HepG2 (cell line): ENCODE measurements at regions not wholly inside any gene's neighbourhood (a gene's known extent, or its start where the extent isn't known, plus 50 kb on each side); places are given as distances from the start of the nearest gene placed in this dataset.

ENCODE experiments used
- ATAC-seq: fragments of 200-7000 bp; cut with Tn5 transposase; 3 replicates; pipeline ENCODE4 v1.9.1; 2020; ENCODE audit warnings: mild to moderate bottlenecking, moderate library complexity
- BruUV-seq: library from RNA; stranded (reverse); fragments of 400-500 nt; replicated peaks from 2 replicates; lab custom pipeline; 2021; lab: Mats Ljungman, UMichigan
- CTCF ChIA-PET: fragments of 300-600 bp; formaldehyde crosslinking; extraction: SDS; loops from one replicate; lab custom pipeline; 2021; ENCODE audit warnings: low total read pairs, inconsistent platforms, low intra/inter-chr PET ratio; lab: Yijun Ruan, JAX
- POLR2A ChIA-PET: fragments of 350-600 bp; sonication (Branson Sonifier 250); formaldehyde crosslinking; loops from one replicate; lab custom pipeline; 2020; ENCODE audit warnings: antibody characterized with exemption, inconsistent platforms; lab: Yijun Ruan, JAX
- DNase-seq: peaks from one replicate; pipeline ENCODE4 v3.0.0-alpha.2; 2015; ENCODE audit warnings: low spot score
- FAIRE-seq: peaks from 3 replicates; lab custom pipeline; 2011; peaks lifted over from hg19 to GRCh38; lab: Jason Lieb, UNC
- H2AFZ ChIP-seq: one replicate; pipeline ENCODE4 v1.6.1; 2011; ENCODE audit warnings: low read length, inconsistent platforms
- H3K27ac ChIP-seq: fragments of 300-600 bp; 3 replicates; pipeline ENCODE4 v1.8.0; 2011; ENCODE audit warnings: mixed run types, mild to moderate bottlenecking, mixed read lengths, low read length, inconsistent platforms; ENCODE audit not compliant: insufficient read depth; ENCODE audit errors: extremely low read length
- H3K27me3 ChIP-seq, 2 experiments: fragments of 200-600 bp in 1 of 2; 2 replicates in 1 of 2; 3 replicates in 1 of 2; pipeline versions ENCODE4 v1.6.0 to v1.8.0; 2011; ENCODE audit warnings: low read length in 2 of 2, mild to moderate bottlenecking in 2 of 2, moderate library complexity in 2 of 2, inconsistent platforms in 1 of 2; ENCODE audit not compliant: insufficient read depth in 2 of 2, control insufficient read depth in 1 of 2
- H3K36me3 ChIP-seq, 2 experiments: fragments of 200-600 bp in 1 of 2; replicated peaks in 1 of 2; 2 replicates in 1 of 2; 3 replicates in 1 of 2; pipeline versions ENCODE4 v1.5.1 to v1.8.0; 2011; ENCODE audit warnings: low read length in 2 of 2, inconsistent platforms in 1 of 2; ENCODE audit not compliant: insufficient read depth in 2 of 2, control insufficient read depth in 1 of 2
- H3K4me1 ChIP-seq: 2 replicates; pipeline ENCODE4 v1.5.1; 2012; ENCODE audit warnings: low read length, inconsistent platforms; ENCODE audit not compliant: insufficient read depth
- H3K4me2 ChIP-seq: 2 replicates; pipeline ENCODE4 v1.6.0; 2011; ENCODE audit warnings: low read depth, low read length, inconsistent platforms
- H3K4me3 ChIP-seq, 3 experiments: fragments of 200-600 bp in 1 of 3; sonication (generic), shearing (Covaris generic) in 1 of 3; replicated peaks in 1 of 3; 2 replicates each; pipeline ENCODE4 v1.5.1; 2011 to 2016; ENCODE audit warnings: low read length in 3 of 3, inconsistent platforms in 2 of 3, low read depth in 2 of 3, mild to moderate bottlenecking in 2 of 3, control low read depth in 1 of 3, mixed read lengths in 1 of 3; ENCODE audit not compliant: insufficient read depth in 1 of 3
- H3K79me2 ChIP-seq: one replicate; pipeline ENCODE4 v1.6.1; 2011; ENCODE audit warnings: low read length, inconsistent platforms; ENCODE audit not compliant: insufficient read depth
- H3K9ac ChIP-seq: 2 replicates; pipeline ENCODE4 v1.6.0; 2011; ENCODE audit warnings: mild to moderate bottlenecking, low read depth, low read length, inconsistent platforms; ENCODE audit not compliant: insufficient read depth
- H3K9me3 ChIP-seq: 2 replicates; pipeline ENCODE4 v1.5.1; 2012; ENCODE audit warnings: mild to moderate bottlenecking, low read length
- H4K20me1 ChIP-seq: 2 replicates; pipeline ENCODE4 v1.6.0; 2011; ENCODE audit warnings: inconsistent platforms, mild to moderate bottlenecking, low read length, moderate library complexity; ENCODE audit not compliant: insufficient read depth
- AGO2 ChIP-seq: fragments of 200-400 bp; formaldehyde crosslinking; optimal IDR thresholded peaks from 2 replicates; pipeline ENCODE3; 2017; ENCODE audit warnings: mild to moderate bottlenecking, low read depth, low read length, moderate library complexity
- GATA4 ChIP-seq: sonication (generic); IDR thresholded peaks from 2 replicates; pipeline ENCODE4 v1.6.1; 2016; ENCODE audit warnings: antibody characterized with exemption, low read depth, borderline replicate concordance
- KLF6 ChIP-seq: IDR thresholded peaks from 2 replicates; pipeline ENCODE4 v1.8.0; 2016; ENCODE audit warnings: missing biosample characterization, missing genetic modification reagents
- NCOR1 ChIP-seq: fragments of 200-600 bp; sonication (generic); IDR thresholded peaks from 2 replicates; pipeline ENCODE4 v1.7.0; 2017; ENCODE audit warnings: antibody characterized with exemption, low read length, borderline replicate concordance
- PITX1 ChIP-seq: sonication (generic); formaldehyde crosslinking; IDR thresholded peaks from 2 replicates; pipeline ENCODE4 v1.5.1; 2020; ENCODE audit warnings: mild to moderate bottlenecking, missing genetic modification reagents
- SNAPC2 ChIP-seq: sonication (generic); formaldehyde crosslinking; IDR thresholded peaks from 2 replicates; pipeline ENCODE4 v1.8.1; 2022; ENCODE audit warnings: mild to moderate bottlenecking, missing genetic modification reagents
- TBX3 ChIP-seq: fragments of 450-650 bp; IDR thresholded peaks from 2 replicates; pipeline ENCODE4 v1.6.1; 2017; ENCODE audit warnings: antibody characterized with exemption, mild to moderate bottlenecking, inconsistent platforms, borderline replicate concordance
- TEAD2 ChIP-seq: sonication (generic); formaldehyde crosslinking; IDR thresholded peaks from 2 replicates; pipeline ENCODE4 v1.9.0; 2021; ENCODE audit warnings: missing genetic modification reagents
- TSC22D2 ChIP-seq: sonication (generic); formaldehyde crosslinking; IDR thresholded peaks from 2 replicates; pipeline ENCODE4 v1.5.1; 2020; ENCODE audit warnings: missing genetic modification reagents, mild to moderate bottlenecking, borderline replicate concordance
- ZFYVE20 ChIP-seq: sonication (generic); formaldehyde crosslinking; IDR thresholded peaks from 2 replicates; pipeline ENCODE4 v1.8.0; 2023; ENCODE audit warnings: low read depth, mild to moderate bottlenecking, moderate library complexity, missing genetic modification reagents, borderline replicate concordance
- ZNF331 ChIP-seq: sonication (generic); formaldehyde crosslinking; IDR thresholded peaks from 2 replicates; pipeline ENCODE4 v1.4.0; 2020; ENCODE audit warnings: missing genetic modification reagents
- ZNF367 ChIP-seq: sonication (generic); formaldehyde crosslinking; IDR thresholded peaks from 2 replicates; pipeline ENCODE4 v1.4.0; 2020; ENCODE audit warnings: missing genetic modification reagents, borderline replicate concordance
- ZSCAN31 ChIP-seq: sonication (generic); formaldehyde crosslinking; IDR thresholded peaks from 2 replicates; pipeline ENCODE4 v1.5.0; 2020; ENCODE audit warnings: low read depth, mild to moderate bottlenecking, missing genetic modification reagents
- WGBS: methylation state at CpG from one replicate; pipeline ENCODE4 v1.1.6; 2017; ENCODE audit warnings: low lambda C conversion rate; 5-methylcytosine and 5-hydroxymethylcytosine counted together
- in situ Hi-C: cut with HindIII; loops from 2 replicates; pipeline ENCODE4 v1.10.0; 2017; ENCODE audit warnings: low pct_unique_long_range_greater_than_20kb; ENCODE audit not compliant: extremely low pct_ligation_motif_present
- intact Hi-C: fragments of 100-400 bp; cut with micrococcal nuclease; formaldehyde crosslinking; loops from one replicate; pipeline ENCODE4 v1.10.0; 2022; ENCODE audit not compliant: unreplicated experiment
- TF ChIP-seq, protein P1 (sequence below): sonication (generic); formaldehyde crosslinking; IDR thresholded peaks from 2 replicates; pipeline ENCODE4 v1.4.0; 2020; ENCODE audit warnings: missing genetic modification reagents
- TF ChIP-seq, protein P2 (sequence below): sonication (generic); formaldehyde crosslinking; conservative IDR thresholded peaks from 2 replicates; pipeline ENCODE4 v1.8.0; 2022; ENCODE audit warnings: mild to moderate bottlenecking, moderate library complexity, missing genetic modification reagents

DNA sequence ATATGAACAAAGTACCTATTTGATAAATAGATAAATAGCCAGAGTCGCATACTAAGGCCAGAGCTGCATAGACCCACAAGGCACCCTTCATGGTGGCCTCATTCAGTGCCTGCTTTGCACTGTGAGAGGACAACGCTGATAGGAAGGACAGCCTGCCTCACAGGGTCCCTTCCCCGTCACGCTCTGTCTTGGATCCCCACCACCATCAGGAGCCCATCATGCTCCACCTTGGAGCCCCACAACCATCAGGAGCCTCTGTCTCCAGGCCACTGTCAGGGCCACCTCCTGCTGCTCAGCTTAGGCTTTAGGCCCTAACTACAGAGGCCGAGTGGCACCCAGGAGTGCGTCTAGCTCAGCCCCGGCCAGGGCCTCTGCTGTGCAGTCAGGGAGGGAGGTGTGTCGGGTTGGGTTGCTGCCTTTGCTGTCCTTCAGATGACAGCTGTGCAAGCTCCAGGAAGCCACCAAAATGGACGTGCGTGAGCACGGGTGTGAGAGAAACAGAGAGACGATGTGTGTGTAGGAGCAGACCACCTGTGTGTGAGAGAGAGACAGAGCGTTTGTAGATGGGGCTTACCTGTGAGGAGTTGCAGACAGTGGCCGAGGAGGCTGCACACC lies 516.9 kb downstream of the GLRX3 start:
- no peak overlapping the region for H2AFZ ChIP-seq
- H3K9ac ChIP-seq: no peak overlapping the region
- DNase-seq (no peak), ATAC-seq (no peak; the same call in 2 of the 3 replicates), FAIRE-seq (no peak)
- in situ Hi-C loops: no loop called here
- no peaks in the 10 kb centered on the region for H3K79me2 ChIP-seq
- intact Hi-C loops: no loop called here
- H3K9me3 ChIP-seq: no peaks in the 10 kb centered on the region
- H3K4me1 ChIP-seq: no peaks in the 10 kb centered on the region
- H3K36me3 ChIP-seq: no peaks in the 10 kb centered on the region
- no peaks in the 10 kb centered on the region for H4K20me1 ChIP-seq
- no peak overlapping the region for H3K4me3 ChIP-seq
- POLR2A ChIA-PET: no interaction called here
- H3K27me3 ChIP-seq: peaks cover 1 to 4% of the 10 kb centered on the region in 2 experiments; a peak in 2 of 5 replicates
- no TSS peak for BruUV-seq
- no peak for TF ChIP-seq NCOR1
- TF ChIP-seq ZNF367 (CRISPR knock-in tag): no peak
- no peak for TF ChIP-seq ZSCAN31
- no peak overlapping the region for H3K4me2 ChIP-seq
- CTCF ChIA-PET: no interaction called here
- 5% methylated on average over 9 of the region's 14 CpGs for WGBS
- H3K27ac ChIP-seq: no peak overlapping the region

DNA sequence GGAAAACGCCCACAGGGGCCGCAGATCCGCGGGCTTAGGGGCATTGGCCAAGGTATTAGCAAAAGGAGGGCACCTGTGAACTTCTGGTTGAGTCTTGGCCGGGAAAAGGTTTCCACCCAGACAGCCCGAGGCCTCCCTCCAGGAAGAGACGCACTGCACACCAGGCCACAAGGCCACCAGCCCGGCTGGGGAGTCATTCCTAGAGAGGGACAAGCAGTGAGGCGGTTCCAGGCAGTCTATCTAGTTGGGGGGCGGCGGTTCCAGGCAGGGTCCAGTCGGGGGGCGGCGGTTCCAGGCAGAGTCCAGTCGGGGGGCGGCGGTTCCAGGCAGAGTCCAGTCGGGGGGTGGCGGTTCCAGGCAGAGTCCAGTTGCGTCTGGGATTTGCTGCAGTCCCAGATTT lies 518.5 kb downstream of the GLRX3 start:
- no CpG with 5 or more reads among the region's 20 CpGs for WGBS
- Histone ChIP-seq H3K9me3 (no peaks in the 10 kb centered on the region), H4K20me1 (no peaks in the 10 kb centered on the region), H3K79me2 (no peaks in the 10 kb centered on the region), H3K4me3 (no peak overlapping the region), H3K27me3 (peaks cover 1 to 4% of the 10 kb centered on the region in 2 experiments; a peak in 2 of 5 replicates), H3K36me3 (no peaks in the 10 kb centered on the region), H2AFZ (no peak overlapping the region), H3K9ac (no peak overlapping the region), H3K27ac (no peak overlapping the region), H3K4me2 (no peak overlapping the region), H3K4me1 (no peaks in the 10 kb centered on the region)
- intact Hi-C loops (no loop called here), in situ Hi-C loops (no loop called here)
- BruUV-seq: no TSS peak
- POLR2A ChIA-PET: no interaction called here
- FAIRE-seq (no peak), DNase-seq (no peak), ATAC-seq (no peak)
- CTCF ChIA-PET: no interaction called here
- TF ChIP-seq TSC22D2 (CRISPR knock-in tag) (no peak), NCOR1 (no peak), KLF6 (CRISPR knock-in tag) (no peak), GATA4 (no peak), TEAD2 (CRISPR knock-in tag) (no peak), ZNF331 (CRISPR knock-in tag) (no peak), PITX1 (no peak), ZFYVE20 (CRISPR knock-in tag) (no peak), AGO2 (no peak), SNAPC2 (no peak), TBX3 (no peak)
- TF ChIP-seq, protein P1, sequence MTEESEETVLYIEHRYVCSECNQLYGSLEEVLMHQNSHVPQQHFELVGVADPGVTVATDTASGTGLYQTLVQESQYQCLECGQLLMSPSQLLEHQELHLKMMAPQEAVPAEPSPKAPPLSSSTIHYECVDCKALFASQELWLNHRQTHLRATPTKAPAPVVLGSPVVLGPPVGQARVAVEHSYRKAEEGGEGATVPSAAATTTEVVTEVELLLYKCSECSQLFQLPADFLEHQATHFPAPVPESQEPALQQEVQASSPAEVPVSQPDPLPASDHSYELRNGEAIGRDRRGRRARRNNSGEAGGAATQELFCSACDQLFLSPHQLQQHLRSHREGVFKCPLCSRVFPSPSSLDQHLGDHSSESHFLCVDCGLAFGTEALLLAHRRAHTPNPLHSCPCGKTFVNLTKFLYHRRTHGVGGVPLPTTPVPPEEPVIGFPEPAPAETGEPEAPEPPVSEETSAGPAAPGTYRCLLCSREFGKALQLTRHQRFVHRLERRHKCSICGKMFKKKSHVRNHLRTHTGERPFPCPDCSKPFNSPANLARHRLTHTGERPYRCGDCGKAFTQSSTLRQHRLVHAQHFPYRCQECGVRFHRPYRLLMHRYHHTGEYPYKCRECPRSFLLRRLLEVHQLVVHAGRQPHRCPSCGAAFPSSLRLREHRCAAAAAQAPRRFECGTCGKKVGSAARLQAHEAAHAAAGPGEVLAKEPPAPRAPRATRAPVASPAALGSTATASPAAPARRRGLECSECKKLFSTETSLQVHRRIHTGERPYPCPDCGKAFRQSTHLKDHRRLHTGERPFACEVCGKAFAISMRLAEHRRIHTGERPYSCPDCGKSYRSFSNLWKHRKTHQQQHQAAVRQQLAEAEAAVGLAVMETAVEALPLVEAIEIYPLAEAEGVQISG (CRISPR knock-in tag): no peak
- TF ChIP-seq, protein P2, sequence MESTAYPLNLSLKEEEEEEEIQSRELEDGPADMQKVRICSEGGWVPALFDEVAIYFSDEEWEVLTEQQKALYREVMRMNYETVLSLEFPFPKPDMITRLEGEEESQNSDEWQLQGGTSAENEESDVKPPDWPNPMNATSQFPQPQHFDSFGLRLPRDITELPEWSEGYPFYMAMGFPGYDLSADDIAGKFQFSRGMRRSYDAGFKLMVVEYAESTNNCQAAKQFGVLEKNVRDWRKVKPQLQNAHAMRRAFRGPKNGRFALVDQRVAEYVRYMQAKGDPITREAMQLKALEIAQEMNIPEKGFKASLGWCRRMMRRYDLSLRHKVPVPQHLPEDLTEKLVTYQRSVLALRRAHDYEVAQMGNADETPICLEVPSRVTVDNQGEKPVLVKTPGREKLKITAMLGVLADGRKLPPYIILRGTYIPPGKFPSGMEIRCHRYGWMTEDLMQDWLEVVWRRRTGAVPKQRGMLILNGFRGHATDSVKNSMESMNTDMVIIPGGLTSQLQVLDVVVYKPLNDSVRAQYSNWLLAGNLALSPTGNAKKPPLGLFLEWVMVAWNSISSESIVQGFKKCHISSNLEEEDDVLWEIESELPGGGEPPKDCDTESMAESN (CRISPR knock-in tag): no peak
